ENCODE measurements at regions not wholly inside any gene's neighbourhood (a gene's known extent, or its start where the extent isn't known, plus 50 kb on each side); places are given as distances from the start of the nearest gene placed in this dataset. TPM values are rescaled to one million over a fixed set of nuclear protein-coding genes. Genes with fewer than 3 reads are reported as not detected.
"Not testable (repeated sequence)": the region's sequence is repeated elsewhere in the genome, so short reads cannot be mapped to it uniquely, and the experiment has no call there.

- POLR2A ChIA-PET = no interaction called here
- intact Hi-C loops (cut with micrococcal nuclease) = no loop called here
These were observed 59.2 kb upstream of the IGSF10 start for GRCh38 chr3:151520105-151520504.

GRCh38 chr3:151511433-151511832 is 50.6 kb upstream of the IGSF10 start:
- POLR2A ChIA-PET; H3K36me3 Mint-ChIP-seq (ENCODE audit: insufficient read depth, unreplicated experiment); BruUV-seq (replicated peaks); H3K4me3 Mint-ChIP-seq (ENCODE audit: unreplicated experiment); intact Hi-C loops (cut with micrococcal nuclease); H3K4me1 Mint-ChIP-seq (ENCODE audit: insufficient read depth, unreplicated experiment); H3K27me3 Mint-ChIP-seq (ENCODE audit: insufficient read depth, unreplicated experiment); DNase-seq (ENCODE audit: unreplicated experiment); CTCF ChIA-PET; H3K27ac Mint-ChIP-seq (ENCODE audit: low read depth, unreplicated experiment): not testable (repeated sequence)
- H3K9me3 Mint-ChIP-seq (ENCODE audit: unreplicated experiment) = peaks cover 15% of the 10 kb centered on the region

More at GRCh38 chr3:151520105-151520504, 59.2 kb upstream of the IGSF10 start:
- Mint-ChIP-seq H3K4me1 (ENCODE audit: insufficient read depth, unreplicated experiment) (no peaks in the 10 kb centered on the region), H3K27me3 (ENCODE audit: insufficient read depth, unreplicated experiment) (no peaks in the 10 kb centered on the region), H3K4me3 (ENCODE audit: unreplicated experiment) (no peak overlapping the region), H3K27ac (ENCODE audit: low read depth, unreplicated experiment) (no peak overlapping the region), H3K9me3 (ENCODE audit: unreplicated experiment) (peaks cover 5% of the 10 kb centered on the region), H3K36me3 (ENCODE audit: insufficient read depth, unreplicated experiment) (no peaks in the 10 kb centered on the region)
- DNase-seq (ENCODE audit: unreplicated experiment) = no peak
- no TSS peak for BruUV-seq (replicated peaks)
- TF ChIP-seq, protein P1, sequence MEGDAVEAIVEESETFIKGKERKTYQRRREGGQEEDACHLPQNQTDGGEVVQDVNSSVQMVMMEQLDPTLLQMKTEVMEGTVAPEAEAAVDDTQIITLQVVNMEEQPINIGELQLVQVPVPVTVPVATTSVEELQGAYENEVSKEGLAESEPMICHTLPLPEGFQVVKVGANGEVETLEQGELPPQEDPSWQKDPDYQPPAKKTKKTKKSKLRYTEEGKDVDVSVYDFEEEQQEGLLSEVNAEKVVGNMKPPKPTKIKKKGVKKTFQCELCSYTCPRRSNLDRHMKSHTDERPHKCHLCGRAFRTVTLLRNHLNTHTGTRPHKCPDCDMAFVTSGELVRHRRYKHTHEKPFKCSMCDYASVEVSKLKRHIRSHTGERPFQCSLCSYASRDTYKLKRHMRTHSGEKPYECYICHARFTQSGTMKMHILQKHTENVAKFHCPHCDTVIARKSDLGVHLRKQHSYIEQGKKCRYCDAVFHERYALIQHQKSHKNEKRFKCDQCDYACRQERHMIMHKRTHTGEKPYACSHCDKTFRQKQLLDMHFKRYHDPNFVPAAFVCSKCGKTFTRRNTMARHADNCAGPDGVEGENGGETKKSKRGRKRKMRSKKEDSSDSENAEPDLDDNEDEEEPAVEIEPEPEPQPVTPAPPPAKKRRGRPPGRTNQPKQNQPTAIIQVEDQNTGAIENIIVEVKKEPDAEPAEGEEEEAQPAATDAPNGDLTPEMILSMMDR (IDR thresholded peaks at IDR 0.05; ENCODE audit: unreplicated experiment) = no peak
- CTCF ChIA-PET = no interaction called here

Small RNA genes in the stretch of these regions (microRNA-seq; reads per million reads assigned to microRNA genes)
- not detected for gene MIR5186

Measured in MCF 10A (cell line).